ENCODE measurements at regions not wholly inside any gene's neighbourhood (a gene's known extent, or its start where the extent isn't known, plus 50 kb on each side); places are given as distances from the start of the nearest gene placed in this dataset.
A peak's percentile ranks its signal among the peaks of the same experiment; 100 is the strongest.

DNA sequence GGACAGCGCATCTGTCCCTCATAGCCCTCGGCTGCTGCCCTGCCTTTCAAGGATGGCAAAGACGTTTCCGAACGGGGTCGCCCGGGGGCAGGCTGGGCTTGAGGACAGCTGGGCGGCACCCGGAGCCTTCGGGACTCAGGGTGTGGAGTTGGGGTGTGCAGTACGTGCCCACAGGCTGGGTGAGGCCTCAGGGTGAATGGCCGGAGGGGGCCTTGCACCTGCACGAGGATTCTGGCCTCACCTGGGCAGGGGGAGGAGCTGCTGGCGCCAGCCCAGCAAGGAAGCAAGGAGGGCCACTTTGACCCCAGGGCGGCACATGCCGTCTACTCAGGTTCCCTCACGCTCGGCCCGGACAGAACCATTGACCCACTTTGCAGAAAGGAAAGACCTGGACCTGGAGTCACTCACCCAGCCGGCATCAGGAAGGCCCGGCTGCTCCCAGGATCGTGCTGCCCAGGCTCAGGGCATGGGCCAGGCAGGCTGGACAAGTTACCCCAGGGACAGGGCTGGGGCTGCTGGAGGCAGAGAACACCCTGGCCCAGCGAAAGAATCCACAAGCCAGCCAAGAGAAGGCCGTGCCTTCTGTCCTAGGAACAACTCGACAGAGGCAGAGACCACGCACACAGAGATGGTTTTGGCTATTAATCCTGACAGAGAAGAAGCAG is 65.1 kb upstream of the TTC34 start:
- no peak overlapping the region for H3K27ac ChIP-seq
- Mint-ChIP-seq H3K27me3 (ENCODE audit: insufficient read depth, low read depth) (peaks cover 4% of the 10 kb centered on the region), H3K36me3 (no peaks in the 10 kb centered on the region), H3K27ac (no peak overlapping the region), H3K4me3 (no peak overlapping the region), H3K9me3 (peaks cover 10% of the 10 kb centered on the region), H3K4me1 (no peaks in the 10 kb centered on the region)
- H3F3A ChIP-seq (ENCODE audit: low read depth): no peaks in the 10 kb centered on the region
- no peak overlapping the region for H3K4me3 ChIP-seq
- DNase-seq (ENCODE audit: low spot score): no peak
- H3K9ac ChIP-seq: no peak overlapping the region
- H3K27me3 ChIP-seq: no peaks in the 10 kb centered on the region
- H3K36me3 ChIP-seq: no peaks in the 10 kb centered on the region
- H3K4me2 ChIP-seq: no peak overlapping the region
- peaks cover 5% of the 10 kb centered on the region for H3K9me3 ChIP-seq (ENCODE audit: low read depth)
- H3K4me1 ChIP-seq: no peaks in the 10 kb centered on the region
- H2AFZ ChIP-seq (replicated peaks): no peak overlapping the region
- TF ChIP-seq EZH2 (IDR thresholded peaks at IDR 0.05) (no peak), EZH2phosphoT487 (IDR thresholded peaks at IDR 0.05) (no peak)
- TF ChIP-seq, protein P1, sequence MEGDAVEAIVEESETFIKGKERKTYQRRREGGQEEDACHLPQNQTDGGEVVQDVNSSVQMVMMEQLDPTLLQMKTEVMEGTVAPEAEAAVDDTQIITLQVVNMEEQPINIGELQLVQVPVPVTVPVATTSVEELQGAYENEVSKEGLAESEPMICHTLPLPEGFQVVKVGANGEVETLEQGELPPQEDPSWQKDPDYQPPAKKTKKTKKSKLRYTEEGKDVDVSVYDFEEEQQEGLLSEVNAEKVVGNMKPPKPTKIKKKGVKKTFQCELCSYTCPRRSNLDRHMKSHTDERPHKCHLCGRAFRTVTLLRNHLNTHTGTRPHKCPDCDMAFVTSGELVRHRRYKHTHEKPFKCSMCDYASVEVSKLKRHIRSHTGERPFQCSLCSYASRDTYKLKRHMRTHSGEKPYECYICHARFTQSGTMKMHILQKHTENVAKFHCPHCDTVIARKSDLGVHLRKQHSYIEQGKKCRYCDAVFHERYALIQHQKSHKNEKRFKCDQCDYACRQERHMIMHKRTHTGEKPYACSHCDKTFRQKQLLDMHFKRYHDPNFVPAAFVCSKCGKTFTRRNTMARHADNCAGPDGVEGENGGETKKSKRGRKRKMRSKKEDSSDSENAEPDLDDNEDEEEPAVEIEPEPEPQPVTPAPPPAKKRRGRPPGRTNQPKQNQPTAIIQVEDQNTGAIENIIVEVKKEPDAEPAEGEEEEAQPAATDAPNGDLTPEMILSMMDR (IDR thresholded peaks at IDR 0.05): no peak
- H3K79me2 ChIP-seq (ENCODE audit: low read depth): no peaks in the 10 kb centered on the region
- H4K20me1 ChIP-seq (ENCODE audit: low read depth): no peaks in the 10 kb centered on the region

DNA sequence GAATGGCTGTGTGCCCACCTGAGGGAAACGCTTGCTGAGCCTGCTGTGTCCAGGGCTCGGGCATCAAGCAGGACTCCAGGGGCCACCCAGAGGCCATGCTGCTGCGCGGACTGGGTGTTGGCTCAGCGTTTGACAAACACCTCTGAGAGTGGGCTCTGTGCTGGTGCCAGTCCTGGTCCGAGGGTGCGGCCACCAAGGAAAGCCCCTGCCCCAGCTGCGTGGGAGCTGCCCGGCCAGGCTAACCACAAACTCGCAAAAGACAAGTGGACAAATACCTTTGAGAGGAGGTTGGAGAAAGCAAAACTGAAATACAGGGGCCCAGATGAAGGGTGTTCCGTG is 65.6 kb upstream of the TTC34 start:
- no peaks in the 10 kb centered on the region for H3K4me1 ChIP-seq
- H3K9ac ChIP-seq: no peak overlapping the region
- Mint-ChIP-seq H3K9me3 (peaks cover 12% of the 10 kb centered on the region), H3K27me3 (ENCODE audit: insufficient read depth, low read depth) (peaks cover 4% of the 10 kb centered on the region), H3K36me3 (no peaks in the 10 kb centered on the region), H3K4me3 (no peak overlapping the region), H3K27ac (peak overlapping the region; percentile 87), H3K4me1 (no peaks in the 10 kb centered on the region)
- H3K27me3 ChIP-seq: no peaks in the 10 kb centered on the region
- H3K9me3 ChIP-seq (ENCODE audit: low read depth): peaks cover 5% of the 10 kb centered on the region
- no peak overlapping the region for H3K4me2 ChIP-seq
- no peaks in the 10 kb centered on the region for H3K36me3 ChIP-seq
- H3F3A ChIP-seq (ENCODE audit: low read depth): no peaks in the 10 kb centered on the region
- no peak overlapping the region for H3K4me3 ChIP-seq
- TF ChIP-seq, protein P1 (IDR thresholded peaks at IDR 0.05): no peak
- TF ChIP-seq EZH2phosphoT487 (IDR thresholded peaks at IDR 0.05) (no peak), EZH2 (IDR thresholded peaks at IDR 0.05) (no peak)
- no peak overlapping the region for H2AFZ ChIP-seq (replicated peaks)
- no peak overlapping the region for H3K27ac ChIP-seq
- no peaks in the 10 kb centered on the region for H4K20me1 ChIP-seq (ENCODE audit: low read depth)
- DNase-seq (ENCODE audit: low spot score): no peak
- no peaks in the 10 kb centered on the region for H3K79me2 ChIP-seq (ENCODE audit: low read depth)

DNA sequence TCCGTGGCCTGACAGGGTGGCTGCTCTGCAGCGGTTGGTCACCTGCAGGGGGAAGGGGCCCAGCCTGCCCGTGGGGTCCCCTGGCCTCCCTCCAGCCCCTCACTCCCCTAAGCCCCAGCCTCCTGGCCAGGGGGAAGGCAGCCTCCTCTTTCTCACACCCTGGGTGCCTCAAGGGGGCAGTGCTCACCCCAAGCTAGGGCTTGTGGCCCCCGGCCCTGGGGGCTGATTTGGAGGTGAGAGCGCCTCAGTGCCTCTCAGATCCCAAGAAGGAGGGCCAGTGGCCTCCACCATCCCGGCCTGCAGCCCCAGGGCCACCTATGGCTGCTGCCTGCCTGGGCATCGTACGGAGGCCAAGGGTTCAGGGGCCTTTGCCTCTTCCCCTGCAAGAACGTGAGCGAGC is 66.4 kb upstream of the TTC34 start:
- H3K36me3 Mint-ChIP-seq: no peaks in the 10 kb centered on the region
- no peaks in the 10 kb centered on the region for H3K36me3 ChIP-seq
- no peak for DNase-seq (ENCODE audit: low spot score)
- H3K4me3 Mint-ChIP-seq: no peak overlapping the region
- peaks cover 16% of the 10 kb centered on the region for H3K9me3 Mint-ChIP-seq
- no peaks in the 10 kb centered on the region for H3K79me2 ChIP-seq (ENCODE audit: low read depth)
- no peaks in the 10 kb centered on the region for H3K4me1 ChIP-seq
- H3K27me3 ChIP-seq: no peaks in the 10 kb centered on the region
- no peaks in the 10 kb centered on the region for H3F3A ChIP-seq (ENCODE audit: low read depth)
- no peak overlapping the region for H3K27ac ChIP-seq
- no peaks in the 10 kb centered on the region for H3K4me1 Mint-ChIP-seq
- peaks cover 5% of the 10 kb centered on the region for H3K9me3 ChIP-seq (ENCODE audit: low read depth)
- H3K9ac ChIP-seq: no peak overlapping the region
- no peak overlapping the region for H3K27ac Mint-ChIP-seq
- H3K4me2 ChIP-seq: no peak overlapping the region
- no peak overlapping the region for H3K4me3 ChIP-seq
- H2AFZ ChIP-seq (replicated peaks): no peak overlapping the region
- TF ChIP-seq EZH2 (IDR thresholded peaks at IDR 0.05) (no peak), EZH2phosphoT487 (IDR thresholded peaks at IDR 0.05) (no peak)
- TF ChIP-seq, protein P1 (IDR thresholded peaks at IDR 0.05): no peak
- no peaks in the 10 kb centered on the region for H4K20me1 ChIP-seq (ENCODE audit: low read depth)
- peaks cover 4% of the 10 kb centered on the region for H3K27me3 Mint-ChIP-seq (ENCODE audit: insufficient read depth, low read depth)
